HG02870 (cell line): ENCODE measurements at regions not wholly inside any gene's neighbourhood (a gene's known extent, or its start where the extent isn't known, plus 50 kb on each side); places are given as distances from the start of the nearest gene placed in this dataset.

Experiments
- ATAC-seq: cut with Tn5 transposase; IDR thresholded peaks from one replicate; pipeline ENCODE4 v1.9.1; 2021; ENCODE audit warnings: mild to moderate bottlenecking, moderate library complexity; ENCODE audit not compliant: unreplicated experiment

DNA sequence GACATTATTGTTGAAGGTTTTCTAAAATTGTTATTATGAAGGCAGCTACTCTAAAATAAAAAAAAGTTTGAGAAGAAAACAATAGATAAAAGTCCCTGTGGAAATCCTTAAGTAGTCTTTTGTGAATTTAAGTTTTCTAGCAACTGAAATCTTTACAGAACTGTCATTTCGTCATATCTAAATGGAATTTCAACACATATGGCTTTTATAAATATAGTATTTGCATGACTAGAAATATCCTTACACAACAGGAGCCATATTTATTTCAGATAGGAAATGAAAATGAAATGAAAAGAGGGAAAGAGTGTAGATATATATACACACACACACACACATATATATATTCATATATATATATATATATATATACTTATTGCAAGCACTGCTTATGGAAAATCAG is 204.7 kb upstream of the RGS18 start:
- ATAC-seq, result no peak

DNA sequence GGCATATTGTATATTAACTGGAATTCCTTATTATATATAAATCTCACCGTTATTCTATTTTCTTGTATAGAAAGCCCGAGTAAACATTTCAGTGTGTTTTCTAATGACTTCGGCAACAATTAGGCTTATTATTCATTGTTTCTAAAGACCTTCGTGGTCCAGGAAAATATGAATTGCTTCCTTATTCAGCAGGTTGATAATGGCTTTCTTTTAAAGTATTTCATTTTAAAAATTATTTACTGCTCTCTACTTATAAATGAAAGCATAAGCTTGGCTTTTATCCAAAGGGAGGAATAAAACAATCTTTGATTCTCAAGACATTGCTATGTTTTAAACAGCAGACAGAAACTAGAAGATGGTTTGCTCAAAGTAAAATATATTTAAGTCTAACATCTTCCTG is 198.4 kb upstream of the RGS18 start:
- ATAC-seq, result no peak

DNA sequence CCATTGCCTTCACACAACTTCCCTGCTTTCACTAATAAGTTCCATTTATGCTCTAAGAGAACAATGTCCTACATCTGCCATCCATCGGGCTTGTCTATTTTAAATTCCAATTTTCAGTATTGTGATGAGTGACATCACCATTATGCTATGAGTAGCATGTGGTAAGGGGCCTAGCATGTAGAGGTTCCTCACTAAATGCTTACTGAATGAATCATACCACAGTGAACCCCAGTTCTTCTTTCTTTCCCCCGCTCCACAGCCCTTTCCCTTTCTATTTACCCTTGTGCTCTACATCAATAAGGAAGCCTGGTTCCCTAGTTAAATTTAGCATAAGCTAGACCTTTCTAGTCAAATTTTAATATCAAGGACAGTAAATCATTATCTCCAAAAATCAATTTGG is 195.0 kb upstream of the RGS18 start:
- no peak for ATAC-seq

DNA sequence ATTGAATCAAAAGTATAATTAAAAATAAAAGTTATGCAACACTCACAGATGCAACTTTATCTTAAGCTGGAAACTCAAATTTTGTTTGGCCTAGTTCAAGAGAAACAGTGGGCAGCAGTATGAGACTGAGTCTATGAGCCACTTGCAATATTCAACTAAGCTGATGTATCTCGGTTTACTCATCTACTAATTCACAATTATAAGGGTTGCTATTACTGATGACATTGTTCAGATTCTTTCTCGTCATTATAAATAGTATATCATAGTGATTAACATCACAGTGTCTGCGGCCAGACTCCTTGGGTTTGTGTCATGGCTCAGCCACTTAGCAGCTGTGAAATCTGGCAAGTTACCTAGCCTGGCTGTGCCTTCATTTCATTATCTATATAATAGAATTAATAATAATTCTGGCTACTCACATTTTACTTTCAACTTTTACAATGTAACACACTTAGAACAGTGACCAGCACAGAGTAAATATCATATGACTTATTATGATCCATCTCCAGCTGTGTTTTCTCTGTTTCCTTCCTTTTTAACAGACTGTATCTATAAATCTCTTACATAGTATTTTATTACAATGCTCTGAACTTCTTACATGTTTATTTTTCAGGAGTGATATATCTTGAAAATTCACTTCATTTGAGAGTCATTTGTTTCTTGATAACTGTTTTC is 194.3 kb upstream of the RGS18 start:
- no peak for ATAC-seq

DNA sequence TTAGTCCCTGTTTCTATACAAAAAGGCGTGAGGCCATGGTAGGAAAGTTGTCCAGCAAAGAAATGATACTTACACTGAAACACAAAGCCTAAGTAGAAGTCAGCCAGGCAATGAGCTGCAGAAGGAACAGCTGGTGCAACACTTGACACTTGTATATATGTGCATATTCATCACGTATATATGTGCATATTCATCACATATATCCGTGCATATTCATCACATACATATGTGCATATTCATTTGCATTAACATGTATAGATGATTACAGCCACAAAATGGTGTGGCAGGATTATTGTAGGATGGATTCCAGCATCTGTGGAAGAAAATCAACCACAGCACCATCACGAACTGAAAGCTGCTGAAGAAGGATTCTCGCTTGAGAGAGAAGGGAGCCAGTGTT is 189.0 kb upstream of the RGS18 start:
- ATAC-seq, result no peak

DNA sequence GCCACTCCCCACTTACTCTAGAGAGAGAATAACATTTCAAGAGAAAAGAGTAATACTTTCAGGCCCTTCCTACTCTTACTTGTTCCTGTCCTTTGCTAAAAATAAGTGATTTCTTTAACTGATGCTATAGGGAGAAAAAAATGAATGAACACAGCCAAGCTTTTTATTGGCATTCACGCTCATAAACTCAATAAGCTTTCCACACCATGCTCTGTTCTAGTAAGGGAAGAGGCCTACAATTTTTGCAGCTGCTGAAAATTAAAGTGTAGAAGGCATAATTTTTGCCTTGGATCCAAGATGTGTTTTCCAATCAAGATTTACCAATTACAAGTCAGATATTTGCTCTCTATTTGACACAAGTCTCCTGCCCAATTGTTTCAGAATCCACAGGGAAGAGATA is 188.1 kb upstream of the RGS18 start:
- no peak for ATAC-seq

DNA sequence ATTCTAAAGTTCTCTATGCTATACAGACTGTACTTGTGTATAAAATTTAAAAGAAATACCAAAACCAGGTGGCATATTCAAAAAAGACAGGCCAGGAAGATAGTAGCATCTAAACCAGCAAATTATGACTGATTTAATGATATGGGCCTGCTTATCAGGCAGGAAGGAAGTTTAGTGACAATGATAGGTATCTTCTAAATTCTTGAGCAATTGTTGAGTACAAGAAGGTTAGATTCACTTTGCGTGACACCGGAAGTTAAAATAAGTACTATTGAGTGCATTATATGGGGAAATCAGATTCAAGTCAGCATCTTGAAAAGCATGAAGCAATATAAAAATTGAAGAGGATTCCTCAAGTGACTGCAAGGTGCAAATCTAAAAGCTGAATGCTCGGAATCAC is 186.8 kb upstream of the RGS18 start:
- no peak for ATAC-seq

DNA sequence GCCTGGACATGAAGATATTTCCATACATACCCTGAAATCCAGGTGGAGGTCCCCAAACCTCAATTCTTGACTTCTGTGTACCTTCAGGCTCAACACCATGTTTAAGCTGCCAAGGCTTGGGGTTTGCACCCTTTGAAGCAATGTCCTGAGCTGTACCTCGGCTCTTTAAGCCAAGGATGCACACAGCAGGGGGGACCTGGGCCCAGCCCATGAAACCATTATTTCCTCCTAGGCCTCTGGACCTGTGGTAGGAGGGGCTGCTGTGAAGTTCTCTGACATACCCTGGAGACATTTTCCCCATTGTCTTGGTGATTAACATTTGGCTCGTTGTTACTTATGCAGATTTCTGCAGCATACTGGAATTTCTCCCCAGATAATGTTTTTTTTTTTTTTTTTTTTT is 184.3 kb upstream of the RGS18 start:
- no peak for ATAC-seq

DNA sequence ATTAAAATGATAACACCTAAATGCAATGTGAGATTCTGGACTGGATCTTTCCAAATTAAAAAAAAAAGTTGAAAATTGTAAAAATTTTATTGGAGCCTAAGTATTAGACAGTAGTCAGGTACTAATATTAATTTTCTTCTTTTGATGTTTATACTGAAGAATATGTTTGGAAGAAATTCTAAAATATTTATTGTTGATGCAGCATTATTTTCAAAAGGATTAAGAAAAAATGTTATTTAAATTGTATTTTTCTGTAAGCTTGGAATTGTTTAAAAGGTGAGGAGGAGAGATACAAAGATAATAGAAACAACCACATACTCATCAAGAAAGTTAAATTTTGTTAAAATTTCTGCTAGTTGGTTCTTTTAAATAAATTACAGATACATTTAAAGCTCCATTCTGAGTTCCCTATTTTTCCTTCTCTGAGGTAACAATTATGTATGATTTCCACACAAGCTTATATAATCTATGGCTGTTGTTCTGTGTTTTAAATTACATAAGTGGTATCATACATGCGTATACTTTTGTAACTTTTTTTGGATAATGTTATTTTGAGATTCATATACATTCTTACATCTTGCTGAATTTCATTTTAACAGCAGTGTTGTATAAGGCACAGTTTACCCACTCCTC is 180.3 kb upstream of the RGS18 start:
- ATAC-seq, result no peak

DNA sequence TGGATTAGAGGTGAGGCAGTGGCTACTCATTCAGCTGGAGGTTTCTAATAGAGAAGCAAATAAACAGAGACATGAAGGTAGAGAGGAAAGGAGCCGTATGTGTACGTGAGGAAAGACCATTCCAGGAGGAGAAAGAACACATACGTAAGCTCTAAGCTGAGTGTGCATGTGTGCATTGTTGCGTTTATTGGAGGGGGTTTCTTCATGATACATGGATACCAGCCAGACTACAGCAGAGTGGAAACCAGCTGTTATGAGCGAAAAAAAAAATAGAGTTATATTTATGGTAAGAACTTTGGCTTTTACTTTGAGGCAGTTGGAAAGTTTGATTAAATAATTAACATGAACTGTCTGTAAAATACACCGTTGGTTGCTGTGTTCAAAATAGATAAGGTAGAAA is 173.4 kb upstream of the RGS18 start:
- ATAC-seq, result no peak

DNA sequence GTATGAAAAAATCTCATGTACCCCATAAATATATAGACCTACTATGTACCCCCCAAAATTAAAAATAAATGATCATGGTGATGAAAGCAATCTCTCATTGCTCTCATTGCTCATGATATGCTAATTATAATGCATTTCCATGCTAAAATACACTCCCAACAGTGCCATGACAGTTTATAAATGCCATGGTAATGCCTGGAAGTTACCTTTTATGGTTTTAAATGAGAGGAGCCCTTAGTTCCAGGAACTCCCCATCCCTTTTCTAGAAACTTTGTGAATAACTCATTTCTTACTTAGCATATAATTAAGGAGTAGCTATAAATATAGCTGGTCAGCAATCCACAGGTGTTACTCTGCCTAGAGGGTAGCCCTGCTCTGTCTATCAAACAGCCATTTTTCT is 166.1 kb upstream of the RGS18 start:
- no peak for ATAC-seq

DNA sequence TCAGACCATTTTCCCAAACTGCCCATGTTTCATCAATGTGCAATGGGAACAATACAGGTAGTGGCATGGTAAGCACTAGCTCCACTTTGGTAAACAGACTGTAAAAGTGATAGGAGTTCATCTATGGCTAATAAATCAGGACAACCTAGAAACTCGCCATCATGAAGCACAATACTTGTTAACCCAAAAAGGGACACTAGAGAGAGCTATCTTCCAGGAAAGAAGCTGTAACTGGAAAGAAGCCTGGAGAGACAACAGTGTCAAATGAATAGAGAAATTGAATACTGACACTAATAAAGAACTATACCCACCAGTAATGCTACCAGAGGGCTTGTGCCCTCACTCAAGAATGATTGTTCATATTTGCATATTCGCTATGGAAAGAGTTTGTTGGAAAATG is 164.7 kb upstream of the RGS18 start:
- ATAC-seq, result no peak

DNA sequence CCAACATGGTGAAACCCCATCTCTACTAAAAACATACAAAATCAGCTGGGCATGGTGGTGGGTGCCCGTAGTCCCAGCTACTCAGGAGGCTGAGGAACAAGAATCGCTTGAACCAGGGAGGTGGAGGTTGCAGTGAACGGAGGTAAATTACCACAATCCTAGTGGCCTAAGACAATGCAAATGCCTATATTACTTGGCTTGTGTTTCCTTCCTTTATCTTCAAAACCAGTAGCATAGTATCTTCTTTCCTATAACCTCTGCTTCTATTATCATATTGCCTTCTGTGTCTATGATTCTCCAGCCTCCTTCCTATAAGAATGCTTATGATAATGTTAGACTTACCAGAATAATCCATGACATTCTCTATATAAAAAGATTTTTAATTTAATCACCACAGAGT is 156.2 kb upstream of the RGS18 start:
- no peak for ATAC-seq

DNA sequence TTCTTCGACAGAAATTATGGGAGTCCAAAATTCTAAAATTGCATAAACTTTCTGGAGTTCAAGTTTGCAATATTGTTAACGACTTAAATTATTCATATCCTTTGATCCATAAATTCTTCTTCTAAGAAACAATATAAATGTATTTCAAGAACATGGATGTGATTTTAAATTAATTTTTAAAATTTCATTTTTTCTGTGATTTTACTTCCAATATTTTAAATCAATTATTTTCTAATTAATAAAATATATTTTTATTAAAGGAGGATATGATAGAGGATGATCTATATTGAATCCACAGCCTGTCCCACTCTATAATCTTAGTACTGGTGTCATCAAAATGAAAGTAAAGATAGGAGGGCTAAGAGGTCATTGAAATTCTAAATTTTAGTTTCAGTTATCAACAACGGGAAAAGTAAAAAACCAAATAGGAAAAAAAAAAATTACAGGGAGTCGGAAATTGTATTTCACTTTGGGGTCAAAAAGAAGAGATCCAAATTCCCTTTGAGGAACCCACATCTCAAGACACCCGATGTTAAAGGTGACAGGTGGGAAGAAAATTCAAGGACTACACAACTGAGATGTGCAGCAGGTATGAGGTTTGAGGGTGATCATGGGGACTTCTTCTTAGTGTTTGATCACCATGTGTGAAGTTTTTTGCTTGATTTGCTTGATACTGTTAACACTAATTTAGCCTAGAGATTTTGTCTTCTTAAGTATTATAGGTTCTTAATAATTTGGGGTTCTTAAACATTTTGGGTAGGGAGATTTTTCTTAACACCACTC is 154.8 kb upstream of the RGS18 start:
- ATAC-seq, result no peak

DNA sequence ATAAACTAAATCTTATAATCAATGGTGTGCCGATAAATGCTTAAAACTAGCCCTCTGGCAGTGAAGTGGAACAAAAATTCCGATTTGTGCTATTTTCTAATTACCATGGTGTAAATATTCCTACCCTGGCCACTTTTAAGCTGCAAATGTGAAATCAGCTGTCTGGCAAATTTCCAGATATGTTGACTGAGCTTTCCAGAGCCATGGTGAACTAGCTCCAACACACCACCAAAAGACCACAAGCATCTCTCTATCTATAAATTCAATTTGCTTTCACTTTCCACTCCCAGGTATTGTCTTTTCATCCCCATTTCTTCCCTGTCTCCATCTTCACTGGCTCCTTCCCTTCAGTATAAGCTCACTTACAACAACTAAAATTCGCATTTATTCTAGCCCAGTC is 152.3 kb upstream of the RGS18 start:
- no peak for ATAC-seq

DNA sequence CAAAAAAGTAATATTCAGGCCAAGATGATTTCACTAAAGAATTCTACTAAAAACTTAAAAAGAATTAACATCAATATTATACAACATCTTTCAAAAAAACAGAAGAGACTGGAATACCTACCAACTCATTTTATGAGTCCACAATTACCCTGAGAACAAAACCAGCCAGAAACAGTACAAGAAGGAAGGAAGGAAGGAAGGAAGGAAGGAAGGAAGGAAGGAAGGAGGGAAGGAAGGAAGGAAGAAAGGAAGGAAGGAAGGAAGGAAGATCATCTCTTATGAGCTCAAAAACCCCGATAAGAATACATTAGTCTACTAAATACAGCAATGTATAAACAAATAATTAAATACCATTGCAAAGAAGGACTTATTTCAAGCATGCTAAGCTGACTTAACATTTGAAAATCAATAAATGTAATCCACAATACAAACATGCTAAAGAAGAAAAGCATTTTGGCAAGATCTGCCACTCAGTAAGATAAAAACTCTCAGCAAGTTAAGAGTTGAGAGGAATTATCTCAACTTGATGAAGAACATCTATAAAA is 149.9 kb upstream of the RGS18 start:
- ATAC-seq, result no peak

DNA sequence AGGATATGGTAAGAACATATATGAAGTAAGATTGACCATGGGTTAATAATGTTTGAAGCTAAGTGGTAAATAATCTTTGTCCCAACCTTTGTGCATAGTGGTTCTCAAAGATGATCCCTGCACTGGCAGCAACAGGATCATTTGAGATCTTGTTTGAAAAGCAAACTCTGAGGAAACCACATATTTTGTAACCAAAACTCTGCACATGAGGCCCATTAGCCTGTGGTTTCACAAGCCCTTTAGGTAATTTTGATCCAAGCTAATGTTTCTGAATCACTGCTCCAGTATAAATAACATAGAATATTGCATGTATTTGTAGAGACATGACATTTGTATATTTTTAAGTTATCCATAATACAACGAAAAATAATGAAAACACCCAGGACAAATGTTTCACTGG is 147.9 kb upstream of the RGS18 start:
- no peak for ATAC-seq

DNA sequence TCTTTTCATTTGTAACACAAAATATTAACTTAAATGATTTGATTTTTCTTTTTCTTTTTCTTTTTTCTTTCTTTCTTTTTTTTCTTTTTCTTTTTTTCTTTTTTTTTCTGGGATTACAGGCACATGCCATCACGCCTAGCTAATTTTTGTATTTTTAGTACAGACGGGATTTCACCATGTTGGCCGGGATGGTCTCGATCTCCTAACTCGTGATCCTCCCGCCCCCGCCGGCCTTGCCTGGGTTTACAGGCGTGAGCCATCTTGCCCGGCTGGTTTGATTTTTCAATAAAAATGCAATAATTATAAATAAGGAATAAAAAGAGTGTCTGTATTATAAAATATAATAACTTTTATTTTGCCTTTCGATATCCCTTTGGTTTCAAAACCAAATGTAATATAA is 146.7 kb upstream of the RGS18 start:
- no peak for ATAC-seq

DNA sequence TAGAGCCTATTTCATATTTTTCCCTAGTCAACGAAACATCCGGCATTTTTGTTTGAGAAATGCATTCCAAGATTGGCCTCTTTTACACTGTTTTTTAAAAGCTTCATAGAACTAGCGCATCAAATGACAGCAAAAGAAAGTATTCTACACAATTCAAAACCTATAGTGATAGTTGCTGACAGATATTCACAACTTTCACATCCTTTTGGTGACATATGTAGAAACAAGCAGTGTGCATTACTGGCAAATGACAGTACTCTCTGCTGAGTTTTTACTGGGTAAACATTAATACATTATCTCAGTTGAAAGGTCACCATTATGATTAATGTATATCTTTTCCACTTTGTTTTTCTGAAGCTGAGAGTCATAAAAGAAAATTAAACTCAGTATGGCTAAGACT is 135.4 kb upstream of the RGS18 start:
- ATAC-seq, result no peak

DNA sequence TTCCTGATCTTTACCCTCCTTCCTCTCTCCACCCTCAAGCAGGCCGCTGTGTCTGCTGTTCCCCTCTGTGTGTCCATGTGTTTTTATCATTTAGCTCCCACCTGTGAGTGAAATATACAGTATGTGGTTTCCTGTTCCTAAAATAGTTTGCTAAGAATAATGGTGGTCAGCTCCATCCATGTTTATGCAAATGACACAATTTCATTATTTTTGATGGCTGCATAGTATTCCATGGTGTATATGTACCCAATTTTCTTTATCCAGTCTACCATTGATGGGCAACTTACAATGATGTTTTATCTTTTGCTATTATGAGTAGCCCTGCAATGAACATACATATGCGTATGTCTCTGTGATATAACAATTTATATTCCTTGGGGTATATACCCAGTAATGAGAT is 133.4 kb upstream of the RGS18 start:
- no peak for ATAC-seq

DNA sequence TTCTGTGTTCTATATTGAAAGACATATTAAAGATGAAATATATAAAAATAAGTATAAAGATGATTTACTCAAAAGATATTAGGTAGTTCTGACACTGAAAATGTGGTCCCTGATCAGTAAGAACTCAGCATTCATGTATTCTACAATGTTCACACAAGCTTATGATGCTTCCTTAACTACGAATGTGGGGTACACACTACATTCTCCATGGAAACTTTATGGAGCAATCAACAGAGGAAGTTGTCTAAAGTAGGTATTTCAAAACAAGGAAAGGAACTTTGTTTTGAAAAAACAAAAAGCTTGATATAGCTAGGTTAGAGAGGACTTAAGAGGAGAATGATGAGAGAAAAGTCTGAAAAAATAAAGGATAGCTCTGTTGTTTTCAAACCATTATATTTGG is 119.7 kb upstream of the RGS18 start:
- ATAC-seq, result no peak

DNA sequence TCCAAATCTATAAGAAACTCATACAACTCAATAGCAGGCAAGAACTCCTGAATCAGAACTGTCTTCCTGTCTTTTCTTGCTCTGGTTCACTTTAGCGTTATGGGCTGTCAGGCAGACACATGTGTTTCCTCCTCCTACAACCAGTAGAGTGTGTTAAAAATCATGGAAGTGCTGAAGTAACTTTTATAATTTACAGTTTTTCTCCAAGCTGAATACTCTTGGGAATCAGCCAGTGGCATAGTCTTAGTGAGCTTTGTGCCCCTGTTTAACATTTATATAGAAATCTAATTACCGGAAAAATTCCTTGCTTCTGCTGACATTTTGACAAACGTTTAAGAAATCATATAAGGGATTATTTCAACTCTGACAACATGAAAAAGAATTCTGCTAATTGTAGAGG is 113.1 kb upstream of the RGS18 start:
- ATAC-seq, result no peak
